ENCODE measurements at regions not wholly inside any gene's neighbourhood (a gene's known extent, or its start where the extent isn't known, plus 50 kb on each side); places are given as distances from the start of the nearest gene placed in this dataset.
A peak's percentile ranks its signal among the peaks of the same experiment; 100 is the strongest.

- DNase-seq: no peak
- peaks cover 5 to 6% of the 10 kb centered on the region in 2 donors for H3K9me3 Mint-ChIP-seq
- H3K27ac Mint-ChIP-seq: no peak overlapping the region
- H3K4me3 Mint-ChIP-seq: no peak overlapping the region
- no peaks in the 10 kb centered on the region for H3K36me3 Mint-ChIP-seq (ENCODE audit: insufficient read depth in 2 of 2)
- no peaks in the 10 kb centered on the region for H3K4me1 Mint-ChIP-seq (ENCODE audit: low read depth)
- H3K27me3 Mint-ChIP-seq (ENCODE audit: low read depth): no peaks in the 10 kb centered on the region
- no peak for ATAC-seq (replicated peaks in 1 of 2)
Measured at GRCh38 chr2:155431004-155431507, 732.6 kb downstream of the KCNJ3 start.

- Mint-ChIP-seq H3K4me3 (no peak overlapping the region), H3K27me3 (ENCODE audit: low read depth) (no peaks in the 10 kb centered on the region), H3K36me3 (ENCODE audit: insufficient read depth in 2 of 2) (no peaks in the 10 kb centered on the region), H3K9me3 (peaks cover 2 to 4% of the 10 kb centered on the region in 2 donors), H3K27ac (no peak overlapping the region), H3K4me1 (ENCODE audit: low read depth) (no peaks in the 10 kb centered on the region)
- ATAC-seq (replicated peaks in 1 of 2): no peak
- DNase-seq: no peak
Measured at GRCh38 chr2:155427470-155427869, 729.0 kb downstream of the KCNJ3 start.

- no peak overlapping the region for H3K27ac Mint-ChIP-seq
- H3K4me3 Mint-ChIP-seq: no peak overlapping the region
- H3K36me3 Mint-ChIP-seq (ENCODE audit: insufficient read depth in 2 of 2): no peaks in the 10 kb centered on the region
- ATAC-seq (replicated peaks in 1 of 2) (no peak), DNase-seq (no peak)
- H3K4me1 Mint-ChIP-seq (ENCODE audit: low read depth): no peaks in the 10 kb centered on the region
- H3K9me3 Mint-ChIP-seq: peaks cover 2 to 4% of the 10 kb centered on the region in 2 donors
- H3K27me3 Mint-ChIP-seq (ENCODE audit: low read depth): no peaks in the 10 kb centered on the region
Measured at GRCh38 chr2:155424518-155424917, 726.0 kb downstream of the KCNJ3 start.

GRCh38 chr2:155418753-155419152 lies 720.3 kb downstream of the KCNJ3 start:
- no peak for ATAC-seq (replicated peaks in 1 of 2)
- no peak for DNase-seq
- Mint-ChIP-seq H3K27ac (no peak overlapping the region), H3K27me3 (ENCODE audit: low read depth) (no peaks in the 10 kb centered on the region), H3K36me3 (ENCODE audit: insufficient read depth in 2 of 2) (no peaks in the 10 kb centered on the region), H3K4me3 (no peak overlapping the region), H3K4me1 (ENCODE audit: low read depth) (no peaks in the 10 kb centered on the region), H3K9me3 (peaks cover 0 to 4% of the 10 kb centered on the region in 2 donors)

- H3K4me1 Mint-ChIP-seq (ENCODE audit: low read depth): no peaks in the 10 kb centered on the region
- H3K36me3 Mint-ChIP-seq (ENCODE audit: insufficient read depth in 2 of 2): no peaks in the 10 kb centered on the region
- H3K27ac Mint-ChIP-seq: no peak overlapping the region
- DNase-seq (no peak), ATAC-seq (replicated peaks in 1 of 2) (no peak)
- H3K9me3 Mint-ChIP-seq: peaks cover 2 to 4% of the 10 kb centered on the region in 2 donors
- H3K4me3 Mint-ChIP-seq: no peak overlapping the region
- H3K27me3 Mint-ChIP-seq (ENCODE audit: low read depth): no peaks in the 10 kb centered on the region
Measured at GRCh38 chr2:155412598-155412997, 714.1 kb downstream of the KCNJ3 start.

- Mint-ChIP-seq H3K36me3 (ENCODE audit: insufficient read depth in 2 of 2) (peaks cover 6 to 9% of the 10 kb centered on the region in 2 donors), H3K9me3 (peaks cover 3 to 20% of the 10 kb centered on the region in 2 donors), H3K4me1 (ENCODE audit: low read depth) (no peaks in the 10 kb centered on the region), H3K27me3 (ENCODE audit: low read depth) (no peaks in the 10 kb centered on the region), H3K4me3 (no peak overlapping the region), H3K27ac (no peak overlapping the region)
- DNase-seq: no peak
- no peak for ATAC-seq (replicated peaks in 1 of 2)
Measured at GRCh38 chr2:155404433-155405002, 706.0 kb downstream of the KCNJ3 start.

GRCh38 chr2:155393406-155393805 lies 694.9 kb downstream of the KCNJ3 start:
- Mint-ChIP-seq H3K36me3 (ENCODE audit: insufficient read depth in 2 of 2) (no peaks in the 10 kb centered on the region), H3K27me3 (ENCODE audit: low read depth) (no peaks in the 10 kb centered on the region), H3K9me3 (no peaks in the 10 kb centered on the region), H3K4me1 (ENCODE audit: low read depth) (no peaks in the 10 kb centered on the region), H3K27ac (no peak overlapping the region), H3K4me3 (no peak overlapping the region)
- ATAC-seq (replicated peaks in 1 of 2) (no peak), DNase-seq (no peak)

GRCh38 chr2:155391613-155392130 lies 693.2 kb downstream of the KCNJ3 start:
- no peaks in the 10 kb centered on the region for H3K27me3 Mint-ChIP-seq (ENCODE audit: low read depth)
- no peak for ATAC-seq (replicated peaks in 1 of 2)
- no peak for DNase-seq
- no peaks in the 10 kb centered on the region for H3K4me1 Mint-ChIP-seq (ENCODE audit: low read depth)
- no peaks in the 10 kb centered on the region for H3K36me3 Mint-ChIP-seq (ENCODE audit: insufficient read depth in 2 of 2)
- H3K4me3 Mint-ChIP-seq: no peak overlapping the region
- H3K9me3 Mint-ChIP-seq: no peaks in the 10 kb centered on the region
- no peak overlapping the region for H3K27ac Mint-ChIP-seq

- Mint-ChIP-seq H3K4me1 (ENCODE audit: low read depth) (no peaks in the 10 kb centered on the region), H3K9me3 (no peaks in the 10 kb centered on the region), H3K27ac (no peak overlapping the region), H3K4me3 (no peak overlapping the region), H3K27me3 (ENCODE audit: low read depth) (no peaks in the 10 kb centered on the region), H3K36me3 (ENCODE audit: insufficient read depth in 2 of 2) (no peaks in the 10 kb centered on the region)
- ATAC-seq (replicated peaks in 1 of 2) (no peak), DNase-seq (no peak)
Measured at GRCh38 chr2:155389224-155389623, 690.7 kb downstream of the KCNJ3 start.

GRCh38 chr2:155384555-155385123 lies 686.1 kb downstream of the KCNJ3 start:
- Mint-ChIP-seq H3K4me1 (ENCODE audit: low read depth) (no peaks in the 10 kb centered on the region), H3K27ac (no peak overlapping the region), H3K9me3 (no peaks in the 10 kb centered on the region), H3K36me3 (ENCODE audit: insufficient read depth in 2 of 2) (no peaks in the 10 kb centered on the region), H3K27me3 (ENCODE audit: low read depth) (no peaks in the 10 kb centered on the region), H3K4me3 (no peak overlapping the region)
- ATAC-seq (replicated peaks in 1 of 2): peak in 1 of 2 donors; percentile 67
- DNase-seq: no peak

- H3K9me3 Mint-ChIP-seq: no peaks in the 10 kb centered on the region
- no peaks in the 10 kb centered on the region for H3K27me3 Mint-ChIP-seq (ENCODE audit: low read depth)
- H3K27ac Mint-ChIP-seq: no peak overlapping the region
- ATAC-seq (replicated peaks in 1 of 2) (no peak), DNase-seq (no peak)
- H3K4me1 Mint-ChIP-seq (ENCODE audit: low read depth): peaks cover 9% of the 10 kb centered on the region
- no peak overlapping the region for H3K4me3 Mint-ChIP-seq
- no peaks in the 10 kb centered on the region for H3K36me3 Mint-ChIP-seq (ENCODE audit: insufficient read depth in 2 of 2)
Measured at GRCh38 chr2:155382776-155383175, 684.3 kb downstream of the KCNJ3 start.

- Mint-ChIP-seq H3K9me3 (no peaks in the 10 kb centered on the region), H3K27ac (no peak overlapping the region), H3K4me1 (ENCODE audit: low read depth) (peaks cover 13% of the 10 kb centered on the region), H3K4me3 (no peak overlapping the region), H3K36me3 (ENCODE audit: insufficient read depth in 2 of 2) (no peaks in the 10 kb centered on the region), H3K27me3 (ENCODE audit: low read depth) (no peaks in the 10 kb centered on the region)
- no peak for DNase-seq
- ATAC-seq (replicated peaks in 1 of 2): no peak
Measured at GRCh38 chr2:155381436-155381835, 682.9 kb downstream of the KCNJ3 start.

GRCh38 chr2:155379494-155379893 lies 681.0 kb downstream of the KCNJ3 start:
- DNase-seq (no peak), ATAC-seq (replicated peaks in 1 of 2) (no peak)
- no peaks in the 10 kb centered on the region for H3K27me3 Mint-ChIP-seq (ENCODE audit: low read depth)
- H3K27ac Mint-ChIP-seq: no peak overlapping the region
- no peaks in the 10 kb centered on the region for H3K36me3 Mint-ChIP-seq (ENCODE audit: insufficient read depth in 2 of 2)
- H3K9me3 Mint-ChIP-seq: no peaks in the 10 kb centered on the region
- H3K4me3 Mint-ChIP-seq: no peak overlapping the region
- peaks cover 13% of the 10 kb centered on the region for H3K4me1 Mint-ChIP-seq (ENCODE audit: low read depth)

Data from activated T-cell treated with anti-CD3 and anti-CD28 coated beads, Interleukin-2, amount 50 U/mL, for 72 hours (primary cell).